A549 (cell line): ENCODE measurements at regions not wholly inside any gene's neighbourhood (a gene's known extent, or its start where the extent isn't known, plus 50 kb on each side); places are given as distances from the start of the nearest gene placed in this dataset.

ENCODE experiments used
- CEBPB ChIP-seq, 2 experiments: fragments of >200 bp in 1 of 2; sonication (Bioruptor Twin) in 1 of 2; formaldehyde crosslinking in 1 of 2; IDR thresholded peaks; 2 replicates each; pipeline ENCODE4 v1.6.1; 2012 to 2016
- CTCF ChIP-seq: fragments of >200 bp; sonication (Bioruptor Twin); formaldehyde crosslinking; IDR thresholded peaks from 3 replicates; pipeline ENCODE4 v1.5.1; 2016
- SREBF2 ChIP-seq: fragments of 450-650 bp; IDR thresholded peaks from 2 replicates; pipeline ENCODE4 v1.6.1; 2014; ENCODE audit warnings: mild to moderate bottlenecking, moderate library complexity

GRCh38 chr6:14521141-14521540 lies 403.6 kb downstream of the CD83 start:
- TF ChIP-seq CTCF (no peak), SREBF2 (no peak), CEBPB (IDR thresholded peaks at IDR 0.05) (no peak)
